Natural killer cell (primary cell): ENCODE measurements at regions not wholly inside any gene's neighbourhood (a gene's known extent, or its start where the extent isn't known, plus 50 kb on each side); places are given as distances from the start of the nearest gene placed in this dataset.

Source experiments
- ATAC-seq, 3 donors: fragments of 150-1000 bp in 2 of 3; fragments of 200-7000 bp in 1 of 3; cut with Tn5 transposase; 1 replicate in 1 of 3; 2 replicates in 2 of 3; pipeline ENCODE4 v1.10.0; 2021; ENCODE audit warnings: mild to moderate bottlenecking in 2 of 3, moderate library complexity in 2 of 3
- DNase-seq, 2 donors: peaks; one replicate each; pipeline versions ENCODE4 v3.0.0 to v3.0.0-alpha.2; 2013 to 2021; ENCODE audit warnings: mixed read lengths in 1 of 2
- H3K27ac ChIP-seq: one replicate; pipeline ENCODE4 v1.5.1; 2013; ENCODE audit warnings: mild to moderate bottlenecking, low read length
- H3K27me3 ChIP-seq: one replicate; pipeline ENCODE4 v1.6.1; 2013; ENCODE audit warnings: low read length; ENCODE audit not compliant: control insufficient read depth, insufficient read depth
- H3K36me3 ChIP-seq: one replicate; pipeline ENCODE4 v1.6.1; 2013; ENCODE audit warnings: low read length; ENCODE audit not compliant: control insufficient read depth, insufficient read depth
- H3K4me1 ChIP-seq: one replicate; pipeline ENCODE4 v1.6.1; 2013; ENCODE audit warnings: low read length; ENCODE audit not compliant: control insufficient read depth, insufficient read depth
- H3K4me3 ChIP-seq: one replicate; pipeline ENCODE4 v1.5.1; 2013; ENCODE audit warnings: low read length
- H3K9me3 ChIP-seq: one replicate; pipeline ENCODE4 v1.6.1; 2013; ENCODE audit warnings: low read length; ENCODE audit not compliant: control insufficient read depth, insufficient read depth
- H3K27ac Mint-ChIP-seq, 2 donors: one replicate each; pipeline ENCODE4 v1.8.0; 2022; ENCODE audit warnings: mild to moderate bottlenecking in 2 of 2, mixed read lengths in 2 of 2, moderate library complexity in 1 of 2
- H3K27me3 Mint-ChIP-seq, 2 donors: one replicate each; pipeline ENCODE4 v1.8.0; 2022; ENCODE audit warnings: low read depth in 2 of 2, mixed read lengths in 2 of 2
- H3K36me3 Mint-ChIP-seq: one replicate; pipeline ENCODE4 v1.8.0; 2022; ENCODE audit warnings: mixed read lengths
- H3K4me1 Mint-ChIP-seq, 2 donors: one replicate each; pipeline ENCODE4 v1.8.0; 2022; ENCODE audit warnings: mixed read lengths in 2 of 2
- H3K4me3 Mint-ChIP-seq: one replicate; pipeline ENCODE4 v1.8.0; 2022; ENCODE audit warnings: mild to moderate bottlenecking, moderate library complexity, mixed read lengths
- H3K9me3 Mint-ChIP-seq, 2 donors: one replicate each; pipeline ENCODE4 v1.8.0; 2022; ENCODE audit warnings: mixed read lengths in 2 of 2
- CTCF ChIP-seq: fragments of 200-600 bp; IDR thresholded peaks from one replicate; pipeline ENCODE4 v1.8.0; 2022; ENCODE audit warnings: antibody characterized with exemption
- WGBS: methylation state at CpG from one replicate; pipeline ENCODE4 v1.1.7; 2013; ENCODE audit warnings: missing lambda C conversion rate; ENCODE audit not compliant: insufficient coverage; 5-methylcytosine and 5-hydroxymethylcytosine counted together
- intact Hi-C: fragments of 100-400 bp; cut with micrococcal nuclease; formaldehyde crosslinking; loops from one replicate; pipeline ENCODE4 v1.14.2; 2022

GRCh38 chr13:53783471-53783870 is 754.9 kb downstream of the OLFM4 start:
- intact Hi-C loops, result no loop called here
- H3K9me3 ChIP-seq, result no peaks in the 10 kb centered on the region
- no peaks in the 10 kb centered on the region for H3K36me3 Mint-ChIP-seq
- no peaks in the 10 kb centered on the region for H3K27me3 Mint-ChIP-seq
- peaks cover 3 to 5% of the 10 kb centered on the region in 2 donors for H3K9me3 Mint-ChIP-seq
- no peaks in the 10 kb centered on the region for H3K36me3 ChIP-seq
- TF ChIP-seq CTCF, result no peak
- WGBS, result 86% methylated on average over 10 of the region's 10 CpGs
- H3K4me1 ChIP-seq, result no peaks in the 10 kb centered on the region
- H3K4me3 ChIP-seq, result no peak overlapping the region
- no peak for DNase-seq
- H3K27ac Mint-ChIP-seq, result no peak overlapping the region
- no peak overlapping the region for H3K4me3 Mint-ChIP-seq
- peaks cover 5 to 7% of the 10 kb centered on the region in 2 donors for H3K4me1 Mint-ChIP-seq
- H3K27ac ChIP-seq, result no peak overlapping the region
- H3K27me3 ChIP-seq, result no peaks in the 10 kb centered on the region
- no peak for ATAC-seq

GRCh38 chr13:53788286-53788685 is 759.7 kb downstream of the OLFM4 start:
- no peaks in the 10 kb centered on the region for H3K36me3 Mint-ChIP-seq
- ATAC-seq (no peak), DNase-seq (no peak)
- H3K4me1 Mint-ChIP-seq, result no peaks in the 10 kb centered on the region
- H3K27me3 ChIP-seq, result no peaks in the 10 kb centered on the region
- 84% methylated on average over 1 of the region's 3 CpGs for whole genome bisulfite sequencing
- H3K4me3 ChIP-seq, result no peak overlapping the region
- no peaks in the 10 kb centered on the region for H3K36me3 ChIP-seq
- H3K4me3 Mint-ChIP-seq, result no peak overlapping the region
- no peaks in the 10 kb centered on the region for H3K27me3 Mint-ChIP-seq
- H3K27ac ChIP-seq, result no peak overlapping the region
- intact Hi-C loops, result no loop called here
- no peak for TF ChIP-seq CTCF
- H3K9me3 Mint-ChIP-seq, result peaks cover 8 to 9% of the 10 kb centered on the region in 2 donors
- no peaks in the 10 kb centered on the region for H3K9me3 ChIP-seq
- H3K4me1 ChIP-seq, result no peaks in the 10 kb centered on the region
- no peak overlapping the region for H3K27ac Mint-ChIP-seq

GRCh38 chr13:53800011-53800410 is 771.4 kb downstream of the OLFM4 start:
- Mint-ChIP-seq H3K4me3 (no peak overlapping the region), H3K4me1 (no peaks in the 10 kb centered on the region), H3K27me3 (no peaks in the 10 kb centered on the region), H3K36me3 (no peaks in the 10 kb centered on the region), H3K9me3 (peaks cover 15 to 17% of the 10 kb centered on the region in 2 donors), H3K27ac (no peak overlapping the region)
- ATAC-seq (no peak), DNase-seq (no peak)
- Histone ChIP-seq H3K9me3 (no peaks in the 10 kb centered on the region), H3K36me3 (no peaks in the 10 kb centered on the region), H3K27me3 (no peaks in the 10 kb centered on the region), H3K4me1 (no peaks in the 10 kb centered on the region), H3K4me3 (no peak overlapping the region), H3K27ac (no peak overlapping the region)
- TF ChIP-seq CTCF, result no peak
- intact Hi-C loops, result no loop called here
- WGBS, result 94% methylated on average over 5 of the region's 5 CpGs

DNA sequence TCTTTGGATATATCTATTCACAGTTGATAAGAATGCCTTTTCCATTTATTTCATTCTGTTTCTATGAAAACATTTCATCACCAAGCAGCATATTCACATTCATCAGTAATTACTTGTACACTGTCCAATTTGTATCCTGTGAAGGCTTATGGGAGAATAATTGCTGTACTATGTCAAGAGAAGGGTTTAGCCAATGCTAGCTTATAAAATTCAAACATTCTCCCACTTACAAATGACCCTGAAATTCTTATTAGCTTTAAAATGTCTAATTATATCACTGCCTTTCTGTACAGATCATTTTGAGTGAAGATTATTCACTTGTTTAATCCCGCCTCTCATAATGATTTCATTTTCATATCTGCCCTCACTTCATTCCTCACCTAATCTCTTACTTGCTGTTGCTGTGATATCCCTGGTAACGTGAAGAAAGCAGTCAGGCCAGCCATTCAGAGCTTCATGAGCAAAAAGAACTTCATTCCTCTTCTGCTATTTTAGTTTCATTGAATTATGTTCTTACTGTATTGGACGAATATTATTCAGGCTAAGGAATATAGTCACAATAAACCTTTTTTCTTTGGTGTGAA is 778.7 kb downstream of the OLFM4 start:
- Histone ChIP-seq H3K4me1 (no peaks in the 10 kb centered on the region), H3K27ac (no peak overlapping the region), H3K4me3 (no peak overlapping the region), H3K27me3 (no peaks in the 10 kb centered on the region), H3K36me3 (no peaks in the 10 kb centered on the region), H3K9me3 (no peaks in the 10 kb centered on the region)
- 80% methylated on average over 2 of the region's 3 CpGs for WGBS
- H3K9me3 Mint-ChIP-seq, result peaks cover 11 to 16% of the 10 kb centered on the region in 2 donors
- no peaks in the 10 kb centered on the region for H3K36me3 Mint-ChIP-seq
- H3K27me3 Mint-ChIP-seq, result no peaks in the 10 kb centered on the region
- no peak overlapping the region for H3K27ac Mint-ChIP-seq
- no peak for DNase-seq
- intact Hi-C loops, result no loop called here
- no peaks in the 10 kb centered on the region for H3K4me1 Mint-ChIP-seq
- no peak for ATAC-seq
- no peak overlapping the region for H3K4me3 Mint-ChIP-seq
- TF ChIP-seq CTCF, result no peak
